HG03039 (cell line): ENCODE measurements at regions not wholly inside any gene's neighbourhood (a gene's known extent, or its start where the extent isn't known, plus 50 kb on each side); places are given as distances from the start of the nearest gene placed in this dataset.
"Not testable (repeated sequence)": the region's sequence is repeated elsewhere in the genome, so short reads cannot be mapped to it uniquely, and the experiment has no call there.

ENCODE experiments used
- ATAC-seq: cut with Tn5 transposase; IDR thresholded peaks from one replicate; pipeline ENCODE4 v1.9.1; 2021; ENCODE audit warnings: mild to moderate bottlenecking, moderate library complexity; ENCODE audit not compliant: unreplicated experiment

GRCh38 chr7:20839196-20839735, 52.6 kb upstream of the SP8 start:
- no peak for ATAC-seq

DNA sequence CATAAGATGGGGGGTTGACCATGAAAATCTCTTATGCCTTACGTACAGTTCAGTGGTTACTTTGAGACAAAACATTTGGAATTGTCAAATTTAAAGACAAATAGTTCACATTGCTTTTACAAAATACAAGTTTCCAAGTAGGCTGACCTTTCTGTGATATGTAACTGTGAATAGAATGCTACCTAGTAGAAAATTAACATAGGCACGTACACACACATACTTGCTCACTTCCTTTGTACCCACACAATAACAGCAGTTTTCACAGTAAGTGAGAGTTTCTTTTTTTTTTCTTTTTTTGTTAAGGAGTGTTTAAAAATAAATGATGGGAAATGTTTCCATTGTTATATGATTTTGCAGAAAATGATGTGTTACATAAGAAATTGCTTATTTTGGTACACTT, 53.3 kb upstream of the SP8 start:
- no peak for ATAC-seq

GRCh38 chr7:20846791-20847190, 60.1 kb upstream of the SP8 start:
- no peak for ATAC-seq

GRCh38 chr7:20858951-20859350, 72.3 kb upstream of the SP8 start:
- no peak for ATAC-seq

- no peak for ATAC-seq
Observed at GRCh38 chr7:20861468-20861867, 74.8 kb upstream of the SP8 start.

DNA sequence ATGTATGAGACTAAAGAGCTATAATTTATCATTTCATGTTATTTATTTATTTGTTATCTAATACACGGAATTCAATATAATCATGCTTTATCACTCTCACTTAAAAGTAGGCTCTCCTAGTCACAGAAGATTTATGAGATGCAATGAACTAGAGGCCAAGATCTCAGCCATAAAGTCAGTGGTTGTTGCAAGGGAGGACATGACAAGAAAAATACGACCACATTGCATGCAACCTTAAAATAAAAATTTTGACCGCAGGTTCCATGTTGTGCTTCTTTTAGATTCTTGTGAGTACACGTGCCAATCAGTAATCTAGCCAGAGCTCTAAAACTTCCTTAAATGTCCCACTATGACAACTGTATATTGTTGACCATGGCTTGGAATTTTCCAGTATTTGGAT, 75.9 kb upstream of the SP8 start:
- no peak for ATAC-seq

DNA sequence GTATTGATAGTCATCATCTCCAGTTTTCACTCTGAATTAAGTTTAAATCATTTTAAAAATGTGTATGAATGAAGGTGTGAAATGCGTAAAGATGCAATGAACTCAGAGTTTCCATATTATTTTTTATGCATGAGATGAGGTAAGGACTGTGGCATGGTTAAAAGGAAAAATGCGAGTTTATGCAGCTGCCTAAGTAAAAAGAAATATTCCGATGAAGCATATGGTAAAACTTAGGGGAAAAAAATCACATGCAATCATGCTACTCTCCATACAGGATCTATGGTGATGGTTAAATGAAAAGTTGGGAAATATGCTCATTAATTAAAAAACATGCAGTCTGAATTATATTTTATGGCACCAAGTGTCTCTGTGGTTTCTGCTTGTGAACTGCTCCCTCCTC, 77.5 kb upstream of the SP8 start:
- ATAC-seq, result no peak

DNA sequence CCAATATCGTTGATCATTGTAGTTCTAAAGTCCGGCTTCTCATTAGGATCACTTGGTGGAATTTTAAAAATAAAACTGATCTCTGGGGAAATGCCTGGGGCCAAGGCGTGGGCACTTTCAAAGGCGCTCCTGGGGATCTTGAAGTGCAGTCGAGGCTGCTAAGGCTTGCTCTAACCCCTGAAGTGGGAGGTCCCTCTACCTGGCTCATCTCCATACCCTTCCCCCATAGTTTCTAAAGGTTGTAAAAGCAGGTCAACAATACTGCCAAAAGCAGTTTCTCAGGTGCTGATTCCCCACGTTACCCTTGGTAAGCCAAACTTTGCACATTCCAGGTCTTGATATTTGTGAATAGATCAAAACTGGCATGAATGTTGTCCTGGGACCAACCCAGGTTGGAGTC, 79.0 kb upstream of the SP8 start:
- ATAC-seq, result no peak

GRCh38 chr7:20870977-20871376, 84.3 kb upstream of the SP8 start:
- no peak for ATAC-seq

DNA sequence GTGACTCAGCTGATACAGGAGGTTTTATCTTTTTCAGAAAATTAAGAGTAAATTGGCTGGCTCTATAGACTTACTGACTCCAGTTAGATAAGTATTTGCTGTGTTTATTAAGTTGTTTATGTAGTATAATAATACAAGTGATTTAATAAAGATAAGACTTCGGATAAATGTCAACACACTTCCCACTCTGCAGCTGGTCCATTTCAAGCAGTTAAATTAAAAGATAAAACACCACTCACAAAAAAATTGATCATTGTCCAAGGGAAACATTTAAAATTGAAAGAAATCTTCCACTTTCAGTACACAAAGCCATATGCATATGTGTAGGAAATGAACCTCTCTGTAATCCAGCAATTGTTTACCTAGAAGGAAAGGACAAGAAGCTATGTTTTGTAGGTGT, 106.1 kb upstream of the SP8 start:
- no peak for ATAC-seq

GRCh38 chr7:20894806-20895205, 108.1 kb upstream of the SP8 start:
- ATAC-seq, result no peak

- no peak for ATAC-seq
Observed at GRCh38 chr7:20895563-20895962, 108.9 kb upstream of the SP8 start.

DNA sequence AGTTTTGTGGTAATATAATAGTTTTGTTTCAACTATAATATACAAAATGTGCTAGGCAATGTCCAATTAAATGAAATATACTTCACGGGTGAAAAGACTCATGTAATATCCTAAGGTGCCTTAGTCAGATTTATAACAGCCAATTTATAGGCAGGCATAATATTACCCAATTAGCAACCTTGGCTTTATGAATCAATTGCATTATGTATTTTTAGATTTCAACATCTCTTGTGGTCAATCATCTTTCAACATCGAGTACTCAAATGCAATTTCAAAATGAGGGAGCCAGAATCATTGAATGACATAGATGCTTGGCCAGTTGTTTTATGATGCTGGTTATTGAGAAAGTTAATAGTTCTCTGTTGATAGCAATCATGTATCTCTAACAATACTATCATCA, 110.3 kb upstream of the SP8 start:
- no peak for ATAC-seq

GRCh38 chr7:20906801-20907453, 120.2 kb upstream of the SP8 start:
- no peak for ATAC-seq

- ATAC-seq, result no peak
Observed at GRCh38 chr7:20911081-20911480, 124.4 kb upstream of the SP8 start.

DNA sequence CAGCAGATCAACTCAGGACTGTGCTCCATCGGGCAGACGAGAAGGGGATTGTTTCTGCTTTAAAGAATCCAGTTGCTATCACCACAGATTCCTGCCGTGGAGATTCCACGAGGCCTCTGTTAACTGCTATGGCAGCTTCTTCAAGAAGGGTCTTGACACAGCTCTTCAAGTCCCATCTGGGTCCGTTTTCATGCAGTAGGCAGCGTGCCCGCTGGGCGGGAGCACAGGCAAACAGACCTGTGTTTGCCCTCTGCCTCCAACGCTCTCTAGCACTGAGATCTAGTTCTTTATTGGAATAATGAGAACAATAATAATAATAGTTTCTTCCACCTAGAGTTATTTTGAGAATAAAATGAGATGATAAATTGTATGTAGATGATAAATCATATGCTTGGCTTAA, 127.2 kb upstream of the SP8 start:
- no peak for ATAC-seq

GRCh38 chr7:20916311-20916710, 129.6 kb upstream of the SP8 start:
- no peak for ATAC-seq

- no peak for ATAC-seq
Observed at GRCh38 chr7:20917603-20918002, 130.9 kb upstream of the SP8 start.

- no peak for ATAC-seq
Observed at GRCh38 chr7:20918156-20918555, 131.5 kb upstream of the SP8 start.

DNA sequence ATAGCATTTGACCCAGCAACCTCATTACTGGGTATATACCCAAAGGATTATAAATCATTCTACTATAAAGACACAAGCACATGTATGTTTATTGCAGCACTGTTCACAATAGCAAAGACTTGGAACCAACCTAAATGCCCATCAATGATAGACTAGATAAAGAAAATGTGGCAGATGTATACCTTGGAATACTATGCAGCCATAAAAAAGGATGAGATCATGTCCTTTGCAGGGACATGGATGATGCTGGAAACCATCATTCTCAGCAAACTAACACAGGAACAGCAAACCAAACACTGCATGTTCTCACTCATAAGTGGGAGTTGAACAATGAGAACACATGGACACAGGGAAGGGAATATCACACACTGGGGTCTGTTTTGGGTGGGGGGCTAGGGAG, 140.5 kb upstream of the SP8 start:
- not testable (repeated sequence) for ATAC-seq

GRCh38 chr7:20927976-20928375, 141.3 kb upstream of the SP8 start:
- no peak for ATAC-seq

DNA sequence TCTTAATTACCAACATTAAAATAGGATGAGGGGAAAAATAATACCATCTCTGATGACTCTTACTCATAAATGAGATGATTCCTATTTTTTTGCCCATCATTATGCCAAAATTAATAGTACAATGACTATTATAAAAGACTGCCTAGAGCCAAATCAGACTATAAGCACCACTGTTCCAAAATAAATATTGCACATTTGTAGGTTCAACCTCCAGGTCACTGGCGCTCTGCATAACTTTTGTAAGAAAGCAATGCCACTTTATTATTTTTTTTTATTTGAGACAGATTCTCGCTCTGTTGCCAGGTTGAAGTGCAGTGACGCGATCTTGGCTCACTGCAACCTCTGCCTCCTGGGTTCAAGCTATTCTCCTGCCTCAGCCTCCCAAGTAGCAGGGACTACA, 142.5 kb upstream of the SP8 start:
- ATAC-seq, result no peak

DNA sequence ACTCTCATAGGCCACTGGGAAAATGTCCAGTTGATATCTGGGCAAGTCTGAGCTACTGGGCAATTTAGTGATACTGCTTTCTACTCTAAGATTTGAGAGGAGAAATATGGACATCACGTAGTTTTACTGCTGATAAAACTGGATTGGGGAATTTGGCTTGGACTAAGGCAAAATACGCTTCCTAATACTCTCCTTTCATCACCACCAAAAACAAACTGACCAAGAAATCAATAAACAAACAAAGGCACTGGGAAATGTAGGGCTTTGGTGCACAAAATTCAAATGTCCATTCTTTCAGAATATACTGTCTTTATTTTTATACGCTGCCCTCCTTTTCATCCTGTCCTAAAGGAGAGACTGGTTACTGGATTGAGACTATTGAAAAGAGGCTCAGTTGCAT, 145.1 kb upstream of the SP8 start:
- no peak for ATAC-seq
